ENCODE measurements at regions not wholly inside any gene's neighbourhood (a gene's known extent, or its start where the extent isn't known, plus 50 kb on each side); places are given as distances from the start of the nearest gene placed in this dataset.

DNA sequence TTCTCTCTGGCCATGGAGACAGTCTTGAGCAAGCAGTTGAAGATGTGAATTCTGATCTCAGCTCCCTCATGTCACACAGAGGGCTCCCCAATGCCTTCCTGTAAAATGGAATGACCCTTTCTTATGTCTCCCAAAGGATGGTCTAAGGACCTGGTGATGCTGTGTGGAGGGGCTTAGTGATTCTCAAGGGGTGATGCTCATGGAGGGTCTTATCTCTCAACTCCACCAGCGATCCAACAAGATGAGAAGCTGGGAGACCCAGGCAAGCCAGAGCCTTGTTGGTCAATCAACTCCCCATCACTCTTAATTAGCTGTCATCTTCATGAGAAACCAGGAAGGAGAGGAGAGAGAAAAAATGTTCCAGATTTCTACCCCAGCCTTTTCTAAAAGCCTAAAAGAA lies 78.0 kb upstream of the SORCS3 start:
- Histone ChIP-seq H3K9me3 (no peaks in the 10 kb centered on the region), H3K27ac (no peak overlapping the region), H3K27me3 (no peaks in the 10 kb centered on the region), H3K36me3 (ENCODE audit: low read depth, missing control alignments) (no peaks in the 10 kb centered on the region), H3K4me3 (no peak overlapping the region), H3K4me1 (no peaks in the 10 kb centered on the region)
- no peak for DNase-seq
- 67 to 87% methylated on average over 1 of the region's 1 CpG for WGBS, 2 donors
- intact Hi-C loops (cut with DNase I; ENCODE audit: low total_unique reads): no loop called here
- TF ChIP-seq POLR2A (IDR thresholded peaks at IDR 0.05) (no peak), CTCF (IDR thresholded peaks at IDR 0.05) (no peak)

DNA sequence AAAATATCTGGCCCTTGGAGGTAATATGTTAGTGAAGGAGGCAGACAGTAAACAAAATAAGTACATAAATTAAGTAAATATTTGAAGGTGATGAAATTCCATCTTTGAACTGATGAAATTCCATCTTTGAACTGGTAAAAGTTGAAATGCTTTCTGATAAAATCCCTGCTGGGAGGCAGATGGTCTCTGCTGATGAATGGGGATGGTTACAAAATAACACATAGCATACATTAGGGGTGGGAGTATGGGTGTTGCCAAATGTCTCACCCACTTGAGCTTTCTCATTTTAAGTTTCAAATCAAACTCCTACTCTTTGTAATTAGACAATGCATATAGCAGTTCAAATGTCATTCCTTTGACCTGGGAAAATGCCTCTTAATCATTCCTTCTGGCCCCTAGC lies 77.5 kb upstream of the SORCS3 start:
- Histone ChIP-seq H3K4me1 (no peaks in the 10 kb centered on the region), H3K9me3 (no peaks in the 10 kb centered on the region), H3K27ac (no peak overlapping the region), H3K4me3 (no peak overlapping the region), H3K36me3 (ENCODE audit: low read depth, missing control alignments) (no peaks in the 10 kb centered on the region), H3K27me3 (no peaks in the 10 kb centered on the region)
- intact Hi-C loops (cut with DNase I; ENCODE audit: low total_unique reads): no loop called here
- DNase-seq: no peak
- TF ChIP-seq CTCF (IDR thresholded peaks at IDR 0.05) (no peak), POLR2A (IDR thresholded peaks at IDR 0.05) (no peak)

DNA sequence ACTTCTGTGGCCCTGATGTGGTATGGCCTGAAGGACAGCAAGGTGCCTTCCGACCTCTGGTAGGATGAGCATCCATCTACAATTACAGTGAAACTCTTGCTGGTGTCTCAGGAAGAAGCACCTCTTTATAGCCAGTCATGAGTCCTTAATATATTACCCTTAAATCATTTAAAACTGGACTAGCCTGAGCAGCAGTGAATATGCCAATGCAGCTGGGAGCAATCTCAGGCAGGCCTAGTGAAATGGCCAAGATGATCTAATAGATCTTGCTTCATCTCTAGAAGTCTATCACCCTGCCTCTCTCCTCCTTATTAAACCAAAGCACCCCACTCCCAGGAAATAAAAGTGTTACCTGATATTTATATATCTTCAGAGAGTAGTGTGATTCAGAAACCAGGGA lies 66.7 kb upstream of the SORCS3 start:
- TF ChIP-seq POLR2A (IDR thresholded peaks at IDR 0.05) (no peak), CTCF (IDR thresholded peaks at IDR 0.05) (no peak)
- Histone ChIP-seq H3K36me3 (ENCODE audit: low read depth, missing control alignments) (no peaks in the 10 kb centered on the region), H3K4me1 (no peaks in the 10 kb centered on the region), H3K27me3 (no peaks in the 10 kb centered on the region), H3K27ac (no peak overlapping the region), H3K4me3 (no peak overlapping the region), H3K9me3 (no peaks in the 10 kb centered on the region)
- intact Hi-C loops (cut with DNase I; ENCODE audit: low total_unique reads): no loop called here
- WGBS, 2 donors: 90 to 94% methylated on average over 1 of the region's 1 CpG
- DNase-seq: no peak

GRCh38 chr10:104574838-104575237 lies 66.3 kb upstream of the SORCS3 start:
- H3K36me3 ChIP-seq (ENCODE audit: low read depth, missing control alignments): no peaks in the 10 kb centered on the region
- DNase-seq: no peak
- TF ChIP-seq POLR2A (IDR thresholded peaks at IDR 0.05) (no peak), CTCF (IDR thresholded peaks at IDR 0.05) (no peak)

GRCh38 chr10:104576611-104577010 lies 64.5 kb upstream of the SORCS3 start:
- DNase-seq: no peak
- no peak overlapping the region for H3K27ac ChIP-seq
- no peaks in the 10 kb centered on the region for H3K9me3 ChIP-seq
- H3K27me3 ChIP-seq: no peaks in the 10 kb centered on the region
- no peak for TF ChIP-seq POLR2A (IDR thresholded peaks at IDR 0.05)
- TF ChIP-seq CTCF (IDR thresholded peaks at IDR 0.05): no peak
- peaks cover 4% of the 10 kb centered on the region for H3K4me1 ChIP-seq
- intact Hi-C loops (cut with DNase I; ENCODE audit: low total_unique reads): no loop called here
- WGBS, 2 donors: 89 to 91% methylated on average over 5 of the region's 5 CpGs
- no peaks in the 10 kb centered on the region for H3K36me3 ChIP-seq (ENCODE audit: low read depth, missing control alignments)
- no peak overlapping the region for H3K4me3 ChIP-seq

More at GRCh38 chr10:104574838-104575237, 66.3 kb upstream of the SORCS3 start:
- Histone ChIP-seq H3K27ac (no peak overlapping the region), H3K27me3 (no peaks in the 10 kb centered on the region), H3K4me1 (no peaks in the 10 kb centered on the region), H3K4me3 (no peak overlapping the region), H3K9me3 (no peaks in the 10 kb centered on the region)
- intact Hi-C loops (cut with DNase I; ENCODE audit: low total_unique reads): no loop called here

Data from testis (tissue), 2 donors.